GM19395 (cell line): ENCODE measurements at regions not wholly inside any gene's neighbourhood (a gene's known extent, or its start where the extent isn't known, plus 50 kb on each side); places are given as distances from the start of the nearest gene placed in this dataset.

Experiments
- ATAC-seq: cut with Tn5 transposase; IDR thresholded peaks from one replicate; pipeline ENCODE4 v1.9.1; 2021; ENCODE audit warnings: mild to moderate bottlenecking, moderate library complexity; ENCODE audit not compliant: unreplicated experiment

DNA sequence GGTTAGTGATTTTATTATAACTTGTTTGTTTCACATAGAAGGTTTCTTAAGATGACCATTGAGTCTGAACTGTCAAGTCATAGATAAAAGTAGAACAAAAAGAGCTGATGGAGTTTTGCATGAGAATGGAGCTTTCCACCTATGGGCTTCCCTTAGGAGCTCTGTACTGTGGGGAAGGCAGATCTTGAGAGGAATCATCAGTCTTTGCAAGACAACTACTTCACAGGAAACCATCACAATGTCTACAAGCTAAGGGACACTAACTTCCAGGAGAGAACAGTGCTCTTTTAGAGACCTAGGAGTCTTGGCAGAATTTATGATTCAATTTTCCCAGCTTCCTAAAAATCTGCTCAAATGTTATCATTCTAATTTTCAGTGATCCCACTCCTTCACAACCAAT is 78.2 kb downstream of the FBXO5 start:
- no peak for ATAC-seq

DNA sequence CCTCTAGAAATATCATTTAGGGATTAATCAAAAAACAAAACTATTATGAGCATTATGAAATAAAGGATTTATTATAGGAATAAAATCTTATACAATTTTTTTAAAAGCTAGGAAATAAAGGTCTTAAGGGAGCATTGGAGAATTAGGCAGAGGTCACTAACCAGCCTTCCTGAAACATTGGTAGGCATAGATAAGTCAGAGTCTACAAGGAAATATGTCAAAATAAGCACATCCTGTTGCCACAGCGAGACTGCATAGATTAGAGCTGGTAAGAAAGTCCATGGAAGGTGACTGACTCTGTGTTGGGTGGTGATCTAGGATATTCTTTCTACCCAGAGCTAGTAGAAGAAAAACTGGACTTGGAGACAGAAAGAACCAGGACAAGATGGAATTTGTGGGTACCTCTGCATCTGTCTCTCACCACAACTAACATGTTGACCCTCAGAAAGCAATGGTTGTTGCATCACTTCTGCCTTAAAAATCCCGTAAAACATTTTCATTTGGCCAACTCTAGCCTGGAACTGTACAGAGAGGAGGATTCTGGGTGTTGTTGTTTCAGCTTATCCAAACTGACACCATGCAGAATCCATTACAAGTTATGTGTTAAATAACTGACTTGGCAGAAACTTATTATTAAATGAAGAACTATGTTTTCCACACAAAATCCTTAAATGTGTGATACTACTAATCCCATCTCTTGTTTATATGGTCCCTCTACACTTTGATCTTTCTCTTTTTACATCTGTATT is 77.1 kb downstream of the FBXO5 start:
- ATAC-seq = no peak

DNA sequence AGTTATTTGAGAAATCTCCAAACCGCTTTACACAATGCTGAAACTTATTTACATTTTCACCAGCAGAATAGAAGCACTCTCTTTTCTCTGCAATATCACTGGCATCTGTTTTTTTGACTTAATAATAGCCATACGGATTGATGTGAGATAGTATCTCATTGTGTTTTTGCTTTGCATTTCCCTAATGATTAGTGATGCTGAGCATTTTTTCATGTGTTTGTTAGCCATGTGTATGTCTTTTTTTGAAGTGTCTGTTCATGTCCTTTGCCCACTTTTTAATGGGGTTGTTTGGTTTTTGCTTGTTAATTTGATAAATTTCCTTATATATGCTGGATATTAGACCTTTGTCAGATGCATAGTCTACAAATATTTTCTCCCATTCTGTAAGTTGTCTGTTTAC is 73.6 kb downstream of the FBXO5 start:
- ATAC-seq = no peak

DNA sequence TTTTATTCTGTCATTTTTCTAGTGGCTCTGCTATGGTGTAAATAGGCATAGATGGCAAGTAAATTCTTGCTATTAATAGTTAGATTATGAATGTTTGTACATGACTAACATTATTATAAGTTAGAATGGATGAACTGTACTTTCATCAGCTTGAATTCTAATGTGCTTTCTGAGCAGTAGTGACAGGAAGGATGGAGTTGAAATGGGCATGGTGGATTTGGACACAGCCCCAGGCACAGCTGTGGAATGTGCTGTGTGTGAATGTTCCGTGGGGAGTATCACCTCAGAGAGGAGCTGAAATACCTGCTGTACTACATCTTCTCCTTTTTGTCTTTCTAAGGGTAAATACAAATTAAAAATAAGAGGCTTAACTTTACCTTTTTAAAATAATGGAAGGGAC is 66.8 kb downstream of the FBXO5 start:
- no peak for ATAC-seq

DNA sequence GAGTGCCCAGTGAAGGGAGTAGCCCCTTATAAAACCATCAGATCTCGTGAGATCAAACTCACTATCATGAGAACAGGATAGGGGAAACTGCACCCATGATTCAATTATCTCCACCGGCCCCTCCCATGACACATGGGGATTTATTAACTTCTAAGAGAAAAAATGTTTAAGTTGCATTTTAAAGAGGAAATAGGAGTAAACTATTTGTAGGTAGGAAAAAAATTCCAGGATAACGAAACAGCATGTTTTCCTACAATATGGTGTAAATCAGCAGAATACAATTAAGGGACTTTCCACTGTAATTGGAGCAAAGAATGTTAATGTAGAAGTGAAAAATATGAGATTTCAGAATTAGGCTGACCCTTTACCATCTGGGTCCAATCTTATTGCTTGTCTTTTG is 63.9 kb downstream of the FBXO5 start:
- ATAC-seq = no peak

DNA sequence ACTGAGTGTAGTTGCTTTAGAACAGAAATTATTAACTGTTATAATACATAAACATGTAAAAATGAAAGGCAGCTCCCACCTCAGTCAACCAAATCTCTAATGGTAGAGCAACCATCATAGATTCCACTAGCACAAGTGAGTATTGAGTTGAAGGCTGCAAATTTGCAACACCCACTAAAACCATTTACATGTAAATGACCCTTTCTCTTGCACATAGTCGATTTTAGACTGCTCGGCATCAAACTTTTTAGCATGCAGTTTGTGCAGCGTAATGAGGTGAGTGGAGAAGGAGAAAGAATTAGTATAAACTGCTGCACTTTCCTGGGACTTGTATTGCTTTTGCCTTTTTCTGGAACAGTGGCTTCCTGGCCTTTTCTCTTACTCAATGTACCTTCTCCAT is 62.8 kb downstream of the FBXO5 start:
- ATAC-seq = no peak
